ENCODE measurements at regions not wholly inside any gene's neighbourhood (a gene's known extent, or its start where the extent isn't known, plus 50 kb on each side); places are given as distances from the start of the nearest gene placed in this dataset.

GRCh38 chr3:171979081-171979480 is 60.3 kb upstream of the FNDC3B start:
- Histone ChIP-seq H3K27ac (no peak overlapping the region), H3F3A (ENCODE audit: low read depth) (no peaks in the 10 kb centered on the region), H3K4me2 (no peak overlapping the region), H3K79me2 (ENCODE audit: low read depth) (no peaks in the 10 kb centered on the region), H3K36me3 (no peaks in the 10 kb centered on the region), H3K4me1 (no peaks in the 10 kb centered on the region), H2AFZ (replicated peaks) (no peak overlapping the region), H3K27me3 (no peaks in the 10 kb centered on the region), H3K9ac (no peak overlapping the region), H4K20me1 (ENCODE audit: low read depth) (no peaks in the 10 kb centered on the region), H3K9me3 (ENCODE audit: low read depth) (no peaks in the 10 kb centered on the region), H3K4me3 (no peak overlapping the region)
- no peaks in the 10 kb centered on the region for H3K9me3 Mint-ChIP-seq
- no peak for DNase-seq (ENCODE audit: low spot score)
- no peak overlapping the region for H3K4me3 Mint-ChIP-seq
- H3K4me1 Mint-ChIP-seq: peaks cover 5% of the 10 kb centered on the region
- TF ChIP-seq CTCF (IDR thresholded peaks at IDR 0.05) (no peak), EZH2phosphoT487 (IDR thresholded peaks at IDR 0.05) (no peak), EZH2 (IDR thresholded peaks at IDR 0.05) (no peak)
- H3K27ac Mint-ChIP-seq: no peak overlapping the region
- no peaks in the 10 kb centered on the region for H3K36me3 Mint-ChIP-seq
- H3K27me3 Mint-ChIP-seq (ENCODE audit: insufficient read depth, low read depth): no peaks in the 10 kb centered on the region

GRCh38 chr3:171980578-171981270 is 58.7 kb upstream of the FNDC3B start:
- H3K9me3 Mint-ChIP-seq: no peaks in the 10 kb centered on the region

GRCh38 chr3:171981271-171981605 is 58.1 kb upstream of the FNDC3B start:
- Histone ChIP-seq H3K4me3 (no peak overlapping the region), H3K9me3 (ENCODE audit: low read depth) (no peaks in the 10 kb centered on the region), H3K27ac (no peak overlapping the region), H3F3A (ENCODE audit: low read depth) (no peaks in the 10 kb centered on the region), H3K9ac (no peak overlapping the region), H2AFZ (replicated peaks) (no peak overlapping the region), H3K79me2 (ENCODE audit: low read depth) (no peaks in the 10 kb centered on the region), H3K27me3 (no peaks in the 10 kb centered on the region), H3K4me1 (no peaks in the 10 kb centered on the region), H4K20me1 (ENCODE audit: low read depth) (no peaks in the 10 kb centered on the region), H3K36me3 (no peaks in the 10 kb centered on the region), H3K4me2 (no peak overlapping the region)
- no peak overlapping the region for H3K27ac Mint-ChIP-seq
- peaks cover 10% of the 10 kb centered on the region for H3K4me1 Mint-ChIP-seq
- no peaks in the 10 kb centered on the region for H3K9me3 Mint-ChIP-seq
- H3K27me3 Mint-ChIP-seq (ENCODE audit: insufficient read depth, low read depth): peaks cover 7% of the 10 kb centered on the region
- TF ChIP-seq CTCF (IDR thresholded peaks at IDR 0.05): no peak
- no peak for TF ChIP-seq EZH2phosphoT487 (IDR thresholded peaks at IDR 0.05)
- no peak for TF ChIP-seq EZH2 (IDR thresholded peaks at IDR 0.05)
- no peaks in the 10 kb centered on the region for H3K36me3 Mint-ChIP-seq
- no peak overlapping the region for H3K4me3 Mint-ChIP-seq
- no peak for DNase-seq (ENCODE audit: low spot score)

More at GRCh38 chr3:171980578-171981270, 58.7 kb upstream of the FNDC3B start:
- Histone ChIP-seq H3K27ac (no peak overlapping the region), H3K27me3 (no peaks in the 10 kb centered on the region), H3K79me2 (ENCODE audit: low read depth) (no peaks in the 10 kb centered on the region), H3K36me3 (no peaks in the 10 kb centered on the region), H3K9me3 (ENCODE audit: low read depth) (no peaks in the 10 kb centered on the region), H3K4me1 (no peaks in the 10 kb centered on the region), H4K20me1 (ENCODE audit: low read depth) (no peaks in the 10 kb centered on the region), H3K4me2 (no peak overlapping the region), H3F3A (ENCODE audit: low read depth) (no peaks in the 10 kb centered on the region), H3K4me3 (no peak overlapping the region), H2AFZ (replicated peaks) (no peak overlapping the region), H3K9ac (no peak overlapping the region)
- H3K27ac Mint-ChIP-seq: no peak overlapping the region
- no peak overlapping the region for H3K4me3 Mint-ChIP-seq
- TF ChIP-seq EZH2phosphoT487 (IDR thresholded peaks at IDR 0.05) (no peak), CTCF (IDR thresholded peaks at IDR 0.05) (no peak), EZH2 (IDR thresholded peaks at IDR 0.05) (no peak)
- no peak for DNase-seq (ENCODE audit: low spot score)
- H3K36me3 Mint-ChIP-seq: no peaks in the 10 kb centered on the region
- H3K27me3 Mint-ChIP-seq (ENCODE audit: insufficient read depth, low read depth): peaks cover 7% of the 10 kb centered on the region
- peaks cover 8% of the 10 kb centered on the region for H3K4me1 Mint-ChIP-seq
